IPS-NIHi7 (cell line): ENCODE measurements at regions not wholly inside any gene's neighbourhood (a gene's known extent, or its start where the extent isn't known, plus 50 kb on each side); places are given as distances from the start of the nearest gene placed in this dataset.
"Not testable (repeated sequence)": the region's sequence is repeated elsewhere in the genome, so short reads cannot be mapped to it uniquely, and the experiment has no call there.

Experiments used
- DNase-seq: peaks from one replicate; pipeline ENCODE4 v3.0.0; 2012; ENCODE audit warnings: mixed read lengths; ENCODE audit errors: extremely low spot score

DNA sequence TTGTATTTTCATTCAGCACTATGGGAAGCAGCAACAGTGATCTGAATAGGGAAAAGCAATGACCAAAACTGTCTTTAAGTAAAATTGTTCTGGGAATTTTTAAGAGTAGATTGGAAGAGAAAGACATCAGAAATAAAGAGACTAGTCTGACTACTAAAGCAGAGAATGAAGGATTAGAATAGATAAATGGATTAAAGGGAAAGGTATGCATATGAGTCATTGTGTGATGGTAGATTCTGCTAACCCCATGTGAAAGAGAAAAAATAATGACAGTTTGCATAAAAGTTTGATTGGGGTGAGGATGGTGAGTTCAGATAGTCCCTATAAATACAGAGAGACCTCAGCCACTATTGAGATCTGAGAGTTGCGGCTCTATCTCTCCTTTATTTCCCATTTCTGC is 139.6 kb upstream of the DCC start:
- no peak for DNase-seq

DNA sequence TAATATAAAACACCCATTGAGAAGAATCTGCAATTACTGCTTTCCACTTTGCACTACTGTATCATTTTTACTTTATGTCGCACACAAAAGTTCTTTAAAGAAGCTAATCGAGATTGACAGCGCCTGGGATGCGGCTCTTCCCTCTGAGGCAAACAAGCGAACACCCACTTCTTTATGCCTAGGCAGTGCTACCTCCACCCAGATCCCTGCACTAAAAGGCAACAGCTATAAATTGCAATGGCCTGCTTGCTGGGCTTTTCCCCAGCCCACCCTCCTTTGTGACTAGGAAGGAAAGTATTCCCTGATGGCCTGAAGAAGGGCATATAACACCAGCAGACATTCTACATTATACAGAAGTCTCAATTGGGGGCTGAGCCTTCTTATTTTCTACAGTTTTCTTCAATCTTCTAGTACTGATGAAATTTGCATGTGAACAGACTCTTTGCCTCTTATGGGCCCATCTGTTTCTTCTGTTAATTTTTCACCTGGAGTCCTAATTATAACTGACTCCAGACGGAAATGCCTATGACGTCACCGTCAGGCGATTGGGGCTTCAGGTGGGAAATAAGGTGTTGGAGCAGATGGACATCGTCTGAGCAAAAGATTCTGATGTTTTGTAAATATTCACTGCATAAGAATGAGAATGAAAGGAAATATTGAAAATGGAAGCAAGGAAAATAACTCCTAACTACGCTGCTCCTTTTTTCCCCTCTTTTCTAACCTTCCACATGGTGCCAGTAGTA is 138.9 kb upstream of the DCC start:
- no peak for DNase-seq

DNA sequence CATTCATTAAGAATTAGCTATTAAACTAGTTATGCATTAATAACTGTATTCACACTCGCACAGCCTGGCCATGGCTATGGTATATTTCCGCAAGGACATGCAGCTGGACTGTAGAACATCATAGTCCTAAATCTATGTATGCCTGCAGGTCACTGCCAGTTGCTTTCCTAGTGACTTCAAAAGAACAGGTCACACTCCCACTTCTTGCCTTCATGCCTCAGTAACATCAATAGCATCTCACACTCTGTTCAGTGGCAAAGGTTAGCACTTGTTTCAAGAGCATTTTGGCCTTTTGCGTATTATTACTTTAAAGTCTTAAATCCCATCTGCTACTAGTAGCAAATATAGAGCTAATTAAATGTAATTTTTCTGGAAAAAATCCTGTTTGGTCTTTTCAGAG is 131.4 kb upstream of the DCC start:
- no peak for DNase-seq

DNA sequence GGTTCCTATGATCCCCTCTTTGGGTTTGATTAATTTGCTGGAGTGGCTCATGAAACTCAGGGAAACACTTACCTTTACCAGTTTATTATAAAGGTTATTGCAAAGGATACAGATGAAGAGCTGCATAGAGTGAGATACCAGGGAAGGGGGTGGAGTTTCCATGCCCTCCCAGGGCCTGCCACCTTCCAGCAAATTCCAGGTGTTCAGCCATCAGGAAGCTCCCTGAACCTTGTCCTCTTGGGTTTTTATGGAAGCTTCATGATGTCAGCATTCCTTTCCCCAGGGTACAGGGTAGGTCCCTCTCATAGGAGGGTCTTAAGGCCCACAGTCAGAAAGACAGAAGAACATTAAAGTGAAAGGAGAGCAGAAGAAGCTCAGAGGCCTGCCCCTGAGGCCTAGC is 123.9 kb upstream of the DCC start:
- no peak for DNase-seq

DNA sequence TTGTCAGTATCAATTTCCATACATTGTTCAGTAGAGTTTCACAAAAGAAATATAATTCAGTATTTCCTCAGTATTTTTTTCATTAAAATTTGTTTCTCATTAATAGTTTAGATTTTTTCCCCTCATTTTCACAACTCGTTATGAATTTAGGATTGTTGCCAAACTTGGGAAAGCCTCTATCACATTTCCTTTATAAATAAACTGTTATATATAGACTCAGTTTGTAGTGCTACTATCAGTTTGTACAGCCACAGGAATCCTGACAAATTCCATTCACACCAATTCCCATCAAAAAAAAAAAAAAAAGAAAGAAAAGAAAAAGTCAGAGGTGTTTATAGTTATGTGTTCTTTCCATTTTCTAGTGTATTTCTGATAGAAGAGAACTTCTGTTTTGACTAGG is 123.3 kb upstream of the DCC start:
- DNase-seq, result no peak

DNA sequence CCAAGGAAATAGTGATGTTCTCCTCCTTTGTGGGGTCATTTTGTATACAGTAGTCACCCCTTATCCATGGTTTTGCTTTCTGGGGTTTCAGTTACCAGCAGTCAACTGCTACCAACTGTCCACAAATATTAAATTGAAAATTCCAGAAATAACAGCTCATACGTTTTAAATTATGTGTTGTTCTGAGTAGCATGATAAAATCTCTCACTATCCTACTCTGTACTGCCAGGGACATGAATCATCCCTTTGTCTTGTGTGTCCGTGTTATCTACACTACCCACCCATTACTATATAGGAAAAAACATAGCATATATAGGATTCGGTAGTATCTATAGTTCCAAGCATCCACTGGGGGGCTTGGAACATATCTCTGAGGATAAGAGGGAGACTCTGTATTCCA is 120.9 kb upstream of the DCC start:
- DNase-seq, result no peak

DNA sequence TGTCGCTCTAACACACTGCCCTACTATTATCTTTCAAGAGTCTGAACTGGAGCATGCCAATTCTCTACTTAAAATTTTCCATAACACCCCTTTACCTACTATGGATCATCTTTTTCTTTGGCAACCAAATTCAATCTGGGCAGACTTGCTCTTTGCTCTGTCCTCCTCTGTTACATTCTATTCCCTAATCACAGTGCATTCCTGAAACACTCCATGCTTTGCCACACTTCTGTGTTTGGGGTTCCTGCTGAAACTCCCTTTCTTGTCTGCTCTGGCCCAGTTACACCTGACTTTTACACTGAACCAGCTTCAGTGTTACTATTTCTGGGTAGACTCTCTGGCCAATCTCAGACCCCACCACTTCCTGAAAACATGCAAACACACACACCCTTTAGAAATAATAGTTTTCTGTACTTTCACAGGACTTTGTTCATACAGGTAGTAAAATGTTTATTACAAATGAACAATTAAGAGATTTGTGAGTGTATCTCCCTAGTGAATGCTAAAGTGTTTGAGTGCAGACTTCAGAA is 119.9 kb upstream of the DCC start:
- no peak for DNase-seq

DNA sequence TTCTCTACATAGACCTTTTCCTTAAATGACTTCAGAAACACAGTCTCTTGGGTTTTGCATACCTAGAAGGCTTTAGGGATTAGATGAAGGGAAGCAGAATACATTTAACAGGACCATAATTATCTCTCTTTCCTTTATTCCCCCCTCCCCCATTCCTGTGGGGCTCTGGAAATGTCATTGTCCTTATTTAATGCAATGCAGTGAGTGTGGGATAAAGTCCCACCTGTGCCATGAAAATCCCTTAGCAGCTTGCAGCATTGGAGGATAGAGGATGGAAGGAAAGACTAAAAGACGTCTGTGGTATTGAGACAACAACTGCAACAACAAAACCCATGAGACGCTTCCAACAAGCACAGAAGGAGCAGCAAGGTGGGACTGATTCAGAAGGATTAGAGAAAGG is 117.8 kb upstream of the DCC start:
- DNase-seq, result no peak

DNA sequence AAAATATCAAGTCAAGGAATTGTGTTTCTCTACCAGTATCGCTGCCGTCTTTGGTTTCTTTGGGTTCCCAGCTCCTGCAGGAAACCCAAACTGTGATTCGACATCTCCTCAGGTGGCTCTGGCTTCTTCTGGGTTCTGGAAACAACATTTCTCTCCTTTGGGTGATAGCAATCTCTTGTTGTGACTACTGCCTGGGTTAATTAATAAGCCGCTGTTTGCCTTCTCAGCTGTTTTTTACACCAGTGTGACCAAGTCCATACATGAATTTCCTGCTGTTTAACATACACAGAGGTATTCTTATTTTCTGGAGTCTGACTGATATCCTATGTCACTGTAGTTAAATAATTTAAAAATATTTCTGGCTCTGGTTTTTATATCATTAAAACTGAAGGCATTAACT is 112.5 kb upstream of the DCC start:
- DNase-seq, result no peak

DNA sequence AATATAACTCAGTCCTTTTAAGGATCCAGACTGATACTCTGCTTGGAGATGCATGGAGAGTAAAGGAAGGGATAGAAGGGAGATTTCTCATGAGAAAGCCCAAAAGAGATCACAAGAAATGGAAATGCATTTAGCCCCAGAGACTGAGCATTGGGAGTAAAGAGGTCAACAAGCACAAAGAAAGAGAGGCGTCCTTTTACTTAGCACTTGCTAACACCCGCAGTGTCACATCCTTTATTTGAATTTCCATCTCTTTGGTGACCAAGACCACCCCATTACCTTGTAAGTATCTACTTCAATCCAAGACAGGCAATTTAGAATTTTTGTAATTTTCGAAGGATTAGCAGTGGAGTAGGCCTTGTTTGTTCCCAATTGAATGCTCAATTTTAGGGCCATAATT is 111.8 kb upstream of the DCC start:
- DNase-seq, result peak; percentile 12

DNA sequence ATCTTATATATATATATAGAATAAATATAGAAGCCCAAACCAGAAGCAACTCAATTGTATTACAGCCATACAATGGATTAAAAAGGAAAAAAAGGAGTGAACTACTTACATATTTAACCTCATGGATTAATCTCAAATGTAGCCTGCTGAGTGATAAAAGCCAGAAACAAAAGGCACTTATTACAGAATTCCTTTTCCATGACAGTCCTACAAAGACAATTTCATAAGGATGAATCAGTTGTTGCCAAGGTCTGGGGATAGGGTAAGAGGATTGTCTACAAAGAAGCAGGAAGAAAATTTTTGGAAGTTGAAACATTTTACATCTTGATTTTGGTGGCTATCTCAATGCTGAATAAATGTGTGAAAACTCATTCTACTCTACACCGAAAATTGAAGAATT is 103.9 kb upstream of the DCC start:
- DNase-seq, result no peak

DNA sequence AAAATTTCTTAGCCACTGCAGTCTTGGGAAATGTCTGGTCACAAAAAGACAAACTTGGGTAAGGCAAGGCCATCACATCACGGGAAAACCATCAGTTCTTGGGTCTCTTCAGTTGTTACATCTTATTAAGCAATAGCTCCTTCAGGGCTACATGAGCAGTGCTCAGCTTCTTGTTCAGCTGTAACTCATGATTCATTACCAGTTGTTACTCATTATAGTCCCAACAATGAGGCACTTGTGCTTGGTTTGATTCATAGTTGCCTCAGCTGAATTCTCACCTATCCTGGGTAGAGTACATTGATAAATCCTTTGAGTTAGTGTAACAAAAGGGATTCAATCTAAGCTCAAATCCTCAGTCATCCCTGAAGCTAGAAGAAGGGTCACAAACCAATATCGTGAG is 102.4 kb upstream of the DCC start:
- DNase-seq, result no peak

DNA sequence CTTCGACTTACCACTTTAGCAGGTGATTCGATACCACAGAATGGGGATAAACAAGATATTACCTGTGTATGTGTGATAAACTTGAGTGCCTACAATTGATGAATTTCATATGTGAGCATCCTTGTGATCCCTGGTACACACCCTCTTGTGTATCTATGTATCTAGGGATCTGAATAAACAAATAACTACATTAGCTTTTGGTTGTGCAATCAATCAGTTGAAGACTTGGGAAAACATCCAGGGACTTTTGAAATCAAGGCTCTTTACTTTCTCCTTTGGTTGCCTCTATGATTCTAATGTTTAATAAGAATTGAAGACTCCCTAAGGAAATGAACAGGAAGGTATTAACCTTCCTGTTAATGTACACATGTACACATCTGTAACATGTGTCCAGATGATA is 97.3 kb upstream of the DCC start:
- no peak for DNase-seq

DNA sequence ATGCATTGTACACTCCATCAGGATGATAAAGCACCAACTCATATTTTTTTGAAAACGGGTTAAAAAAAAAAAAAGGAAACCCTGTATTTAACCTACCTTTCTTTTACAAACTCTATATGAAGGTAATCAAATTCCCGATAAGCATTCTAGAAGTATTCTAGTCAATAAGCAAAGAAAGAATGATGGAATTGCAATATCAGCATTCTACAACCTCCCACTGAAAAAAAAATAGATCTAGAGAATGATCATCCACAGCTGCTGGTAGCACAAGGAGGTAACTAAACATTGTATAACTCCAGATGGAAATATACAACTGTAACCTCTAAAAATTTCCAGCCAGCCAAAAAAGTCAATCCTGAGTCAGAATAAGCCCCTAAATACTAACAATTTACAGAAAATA is 95.3 kb upstream of the DCC start:
- DNase-seq, result no peak

DNA sequence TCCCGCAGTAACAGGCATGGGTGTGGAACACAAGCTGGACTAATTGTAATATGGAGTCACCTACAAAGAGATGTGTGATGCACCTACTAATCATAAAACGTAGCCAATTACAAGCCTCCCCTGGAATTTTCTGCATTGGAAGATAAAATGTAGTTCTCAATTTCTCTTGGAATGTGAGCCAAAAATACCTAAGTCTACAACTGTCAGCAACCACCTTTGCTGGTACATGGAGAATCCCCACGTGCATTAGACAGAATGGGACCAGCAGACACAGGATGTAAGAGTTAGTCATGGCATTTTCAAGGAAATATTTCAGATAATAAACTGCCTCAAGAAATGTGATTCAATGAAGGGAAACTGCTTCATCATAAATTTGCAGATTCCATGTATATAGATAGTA is 85.6 kb upstream of the DCC start:
- no peak for DNase-seq

DNA sequence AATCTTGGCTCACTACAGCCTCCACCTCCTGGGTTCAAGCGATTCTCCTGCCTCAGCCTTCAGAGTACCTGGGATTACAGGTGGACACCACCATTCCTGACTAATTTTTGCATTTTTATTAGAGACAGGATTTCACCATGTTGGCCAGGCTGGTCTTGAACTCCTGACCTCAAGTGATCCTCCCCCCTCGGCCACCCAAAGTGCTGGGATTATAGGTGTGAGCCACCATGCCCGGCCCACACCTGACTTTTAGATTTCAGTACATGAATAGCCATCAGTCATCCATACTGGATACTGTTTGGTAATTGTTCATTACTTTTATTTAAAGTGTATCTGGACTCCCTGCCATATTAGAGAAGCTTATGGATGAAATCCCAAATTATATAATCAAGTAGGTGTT is 82.6 kb upstream of the DCC start:
- not testable (repeated sequence) for DNase-seq

DNA sequence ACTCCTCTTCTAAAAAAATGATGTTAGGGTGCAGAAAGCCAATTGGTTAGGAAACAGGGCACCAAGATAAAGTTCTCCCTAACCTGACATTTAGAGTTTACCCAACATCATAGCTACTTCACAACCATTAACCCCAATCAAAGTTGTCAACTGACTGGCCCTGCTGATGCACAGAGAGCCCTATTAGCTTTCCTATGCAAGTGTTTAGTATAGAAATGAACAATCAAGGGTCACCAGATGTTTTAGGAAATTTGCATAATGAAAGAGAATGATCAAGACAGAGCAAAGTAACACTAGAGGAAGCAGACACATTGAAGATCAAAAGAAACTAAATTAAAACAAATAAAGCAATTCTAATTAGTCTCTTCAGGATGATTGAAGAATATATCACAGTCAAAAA is 64.2 kb upstream of the DCC start:
- no peak for DNase-seq

DNA sequence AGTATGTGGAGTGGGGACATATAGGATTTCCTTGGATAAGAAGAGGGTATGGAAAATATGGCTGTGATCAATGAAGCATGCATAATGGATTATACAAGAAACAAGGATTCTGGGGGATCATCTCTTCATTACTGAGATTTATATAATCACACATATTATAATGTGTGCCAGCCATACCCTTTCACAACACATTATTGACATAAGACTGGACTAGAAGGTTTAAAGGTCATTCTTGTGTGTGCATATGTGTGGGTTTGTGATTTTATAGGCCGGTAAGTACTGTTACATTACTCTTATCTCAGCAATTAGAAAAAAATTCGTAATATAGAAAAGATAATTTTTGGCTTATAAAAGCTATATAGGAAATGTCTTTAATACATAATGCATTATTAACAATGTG is 62.2 kb upstream of the DCC start:
- no peak for DNase-seq

DNA sequence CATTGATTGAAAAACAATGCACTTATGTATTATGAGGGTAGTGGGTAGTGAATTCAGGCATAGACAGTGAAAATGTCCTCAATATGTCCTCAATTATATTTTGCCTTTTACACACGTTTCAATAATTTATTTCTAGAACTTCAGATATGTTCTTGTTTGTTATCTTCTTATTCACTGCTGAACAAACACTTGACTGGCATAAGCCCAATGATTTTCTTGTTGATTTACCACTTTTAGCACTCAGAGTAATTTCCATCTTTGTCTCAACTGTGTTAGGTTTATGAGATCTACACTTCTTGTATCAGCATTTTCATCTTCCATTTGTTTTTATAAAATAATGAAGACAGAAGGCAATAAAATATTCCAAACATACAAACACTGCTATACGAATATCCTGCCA is 61.8 kb upstream of the DCC start:
- DNase-seq, result no peak

DNA sequence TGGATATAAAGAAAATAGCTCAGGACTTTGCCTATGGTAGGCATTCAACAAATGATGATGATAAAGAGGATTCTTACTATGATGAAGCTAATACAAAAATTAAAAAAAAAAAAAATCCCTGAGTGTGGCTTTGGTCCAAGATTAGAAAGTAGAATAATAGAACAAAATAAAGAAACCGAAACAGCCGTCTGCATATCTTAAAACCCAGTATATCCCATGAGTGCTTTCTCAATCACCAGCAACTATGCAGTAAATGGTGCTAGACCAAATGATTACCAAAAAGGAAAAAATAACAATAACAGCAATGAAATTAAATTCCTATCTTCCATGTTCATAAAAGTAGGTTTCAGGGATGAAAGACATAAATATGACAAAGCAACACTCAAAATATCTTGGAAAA is 59.3 kb upstream of the DCC start:
- no peak for DNase-seq

DNA sequence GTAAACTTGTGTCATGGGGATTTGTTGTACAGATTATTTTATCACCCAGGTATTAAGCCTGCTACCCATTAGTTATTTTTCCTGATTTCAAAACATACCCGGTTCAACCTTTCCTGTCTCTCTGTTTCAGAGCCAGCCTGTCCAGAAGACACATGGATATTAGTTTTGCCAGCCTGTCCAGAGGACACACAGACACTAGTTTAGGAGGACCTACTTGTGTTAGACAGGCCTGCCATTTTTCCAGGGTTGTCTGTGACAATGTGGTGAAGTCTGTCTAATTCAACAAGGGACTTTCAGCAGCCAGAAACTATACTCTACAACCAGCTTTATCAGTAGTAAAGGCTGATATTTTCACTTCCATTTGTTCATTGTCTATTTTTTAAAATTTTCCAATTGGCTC is 56.1 kb upstream of the DCC start:
- no peak for DNase-seq

DNA sequence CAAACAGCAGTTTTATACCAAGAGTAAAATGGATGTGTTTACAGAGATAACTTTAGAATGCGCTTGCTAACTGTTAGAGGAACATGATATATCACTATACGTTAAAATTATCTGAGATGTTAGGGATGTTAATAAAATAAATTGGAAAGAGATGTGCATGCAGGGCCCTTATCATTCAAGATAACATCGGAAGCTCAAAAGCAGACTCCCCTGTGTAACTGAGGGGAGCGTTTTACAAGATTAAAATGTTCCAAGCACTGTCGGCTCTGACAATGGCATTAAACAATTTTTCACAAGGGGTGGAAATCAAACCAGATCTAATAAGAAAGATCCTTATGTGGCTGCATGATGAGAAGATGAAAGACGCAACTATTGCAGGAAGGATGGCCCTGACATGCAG is 53.3 kb upstream of the DCC start:
- DNase-seq, result no peak

DNA sequence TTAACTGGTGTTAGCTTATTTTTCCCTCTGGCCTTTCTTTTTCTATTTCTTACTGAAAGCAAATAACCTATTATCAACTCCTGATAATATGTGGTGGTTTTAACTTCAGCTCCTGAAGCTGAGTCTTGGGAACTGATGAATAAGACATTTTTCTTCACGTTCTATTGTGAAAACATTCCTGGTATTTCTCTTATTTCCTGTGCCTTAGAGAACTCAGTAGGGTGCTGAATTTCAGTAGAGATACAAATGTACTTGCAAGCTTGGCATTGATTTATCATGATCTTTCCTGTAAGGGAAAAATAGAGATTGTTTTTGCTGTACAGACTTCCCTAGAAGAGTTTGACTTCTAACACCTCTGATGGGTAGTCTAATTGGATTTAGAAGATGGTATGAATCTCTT is 52.8 kb upstream of the DCC start:
- no peak for DNase-seq

DNA sequence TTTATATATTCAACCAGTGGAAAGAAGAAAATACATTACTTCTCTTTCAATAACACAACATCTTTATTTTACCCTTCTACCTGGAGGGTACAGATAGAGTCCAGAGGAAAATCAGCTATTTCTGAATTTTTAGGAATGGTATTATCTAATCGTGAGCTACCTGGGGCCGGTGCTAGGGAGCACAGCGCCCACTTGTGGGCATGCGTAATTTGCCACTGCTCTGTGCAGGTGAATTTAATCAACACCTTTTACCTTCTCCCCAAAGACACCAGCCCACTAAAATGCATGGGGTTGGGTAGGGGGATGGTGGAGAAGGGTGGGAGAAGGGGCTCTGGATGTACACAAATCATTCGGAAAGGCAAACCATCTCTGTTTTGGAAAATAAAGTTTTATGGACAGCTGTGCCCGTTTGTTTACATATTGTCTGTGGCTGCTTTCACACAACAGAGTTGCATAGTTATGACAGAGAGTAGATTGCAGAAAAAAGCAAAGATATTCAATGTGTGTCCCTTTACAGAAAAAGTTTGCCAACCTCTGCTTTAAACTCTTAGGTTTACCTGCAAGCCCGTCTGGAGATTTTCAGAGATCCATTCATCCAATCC is 51.5 kb upstream of the DCC start:
- DNase-seq, result peak; percentile 58
